ENCODE measurements at regions not wholly inside any gene's neighbourhood (a gene's known extent, or its start where the extent isn't known, plus 50 kb on each side); places are given as distances from the start of the nearest gene placed in this dataset.

DNA sequence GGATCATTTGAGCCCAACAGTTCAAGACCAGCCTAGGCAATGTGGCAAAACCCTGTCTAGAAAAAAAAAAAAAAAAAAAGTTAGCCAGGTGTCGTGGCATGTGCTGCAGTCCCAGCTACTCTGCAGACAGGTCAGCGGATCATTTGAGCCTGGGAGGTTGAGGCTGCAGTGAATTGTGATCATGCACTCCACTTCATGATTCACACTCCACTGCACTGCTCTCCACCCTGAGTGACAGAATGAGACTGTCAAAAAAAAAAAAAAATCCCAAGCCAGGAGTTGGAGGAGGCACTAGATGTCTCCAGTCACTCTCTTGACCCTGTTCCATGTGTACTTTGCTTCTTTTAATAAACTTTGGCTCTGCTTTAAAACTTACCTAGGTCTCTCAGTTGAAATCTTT lies 51.0 kb upstream of the OLFM3 start:
- POLR2A ChIA-PET = no interaction called here
- no peaks in the 10 kb centered on the region for H3K27me3 ChIP-seq (ENCODE audit: control insufficient read depth, insufficient read depth, low read length)
- CTCF ChIA-PET = no interaction called here
- no peak overlapping the region for H3K4me3 ChIP-seq (ENCODE audit: low read depth, low read length)
- no peak overlapping the region for H3K27ac ChIP-seq (ENCODE audit: low read depth, low read length)
- DNase-seq (ENCODE audit: low read depth, low spot score) = no peak
- H3K9me3 ChIP-seq (ENCODE audit: control insufficient read depth, insufficient read depth, low read length) = peaks cover 2% of the 10 kb centered on the region; the same call in 1 of the 2 replicates
- TF ChIP-seq, protein P1, sequence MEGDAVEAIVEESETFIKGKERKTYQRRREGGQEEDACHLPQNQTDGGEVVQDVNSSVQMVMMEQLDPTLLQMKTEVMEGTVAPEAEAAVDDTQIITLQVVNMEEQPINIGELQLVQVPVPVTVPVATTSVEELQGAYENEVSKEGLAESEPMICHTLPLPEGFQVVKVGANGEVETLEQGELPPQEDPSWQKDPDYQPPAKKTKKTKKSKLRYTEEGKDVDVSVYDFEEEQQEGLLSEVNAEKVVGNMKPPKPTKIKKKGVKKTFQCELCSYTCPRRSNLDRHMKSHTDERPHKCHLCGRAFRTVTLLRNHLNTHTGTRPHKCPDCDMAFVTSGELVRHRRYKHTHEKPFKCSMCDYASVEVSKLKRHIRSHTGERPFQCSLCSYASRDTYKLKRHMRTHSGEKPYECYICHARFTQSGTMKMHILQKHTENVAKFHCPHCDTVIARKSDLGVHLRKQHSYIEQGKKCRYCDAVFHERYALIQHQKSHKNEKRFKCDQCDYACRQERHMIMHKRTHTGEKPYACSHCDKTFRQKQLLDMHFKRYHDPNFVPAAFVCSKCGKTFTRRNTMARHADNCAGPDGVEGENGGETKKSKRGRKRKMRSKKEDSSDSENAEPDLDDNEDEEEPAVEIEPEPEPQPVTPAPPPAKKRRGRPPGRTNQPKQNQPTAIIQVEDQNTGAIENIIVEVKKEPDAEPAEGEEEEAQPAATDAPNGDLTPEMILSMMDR (IDR thresholded peaks at IDR 0.05; ENCODE audit: low read depth, low read length) = no peak

Data from AG04450 (cell line).